Stimulated activated CD8-positive, alpha-beta memory T cell treated with anti-CD3 and anti-CD28 coated beads, Interleukin-2, amount 100 ng/mL, for 1 hour (primary cell): ENCODE measurements at regions not wholly inside any gene's neighbourhood (a gene's known extent, or its start where the extent isn't known, plus 50 kb on each side); places are given as distances from the start of the nearest gene placed in this dataset.

Source experiments
- DNase-seq, 2 donors: peaks; one replicate each; pipeline ENCODE4 v3.0.0-alpha.2; 2020; ENCODE audit warnings: low read depth in 2 of 2

DNA sequence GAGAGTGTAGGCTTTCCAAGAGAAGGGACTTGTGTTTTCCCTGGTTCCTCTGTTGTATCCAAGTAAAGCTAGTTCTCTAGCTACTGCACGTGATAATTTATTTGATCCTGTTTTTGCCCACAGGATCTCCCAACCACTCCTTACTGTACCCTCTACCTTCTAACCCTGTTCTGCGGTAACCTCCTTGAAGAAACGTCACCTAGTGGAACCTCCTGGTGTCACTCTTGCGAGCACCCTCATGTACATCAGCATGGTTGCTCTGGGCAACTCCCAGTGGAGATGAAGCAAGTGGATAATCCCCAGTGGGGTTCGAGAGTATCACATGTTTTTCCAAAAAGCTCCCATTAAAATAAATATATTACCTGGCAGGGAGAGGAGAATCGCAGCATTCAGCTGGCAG lies 108.9 kb upstream of the CLMP start:
- DNase-seq = no peak

DNA sequence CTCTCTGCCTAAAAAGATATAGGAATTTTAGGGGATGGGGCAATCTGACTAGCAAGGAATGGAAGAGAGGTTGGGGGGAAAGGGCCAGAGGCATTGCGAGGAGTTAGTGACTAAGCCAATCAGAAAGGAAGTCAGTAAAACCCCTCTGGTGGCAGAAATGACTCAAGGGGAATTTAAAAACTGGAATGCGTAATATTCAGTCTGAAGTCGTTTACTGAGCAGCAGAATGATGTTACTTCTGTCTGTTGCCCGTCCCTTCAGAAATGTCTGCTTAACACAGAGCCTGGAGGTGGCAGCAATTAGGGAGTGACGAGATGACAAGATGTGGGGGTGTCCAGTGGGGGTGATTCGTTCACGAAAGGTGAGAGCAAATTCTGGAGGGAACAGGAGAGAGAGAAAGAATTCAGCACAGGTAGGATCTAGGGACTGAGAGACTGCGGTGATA lies 107.7 kb upstream of the CLMP start:
- DNase-seq = no peak

DNA sequence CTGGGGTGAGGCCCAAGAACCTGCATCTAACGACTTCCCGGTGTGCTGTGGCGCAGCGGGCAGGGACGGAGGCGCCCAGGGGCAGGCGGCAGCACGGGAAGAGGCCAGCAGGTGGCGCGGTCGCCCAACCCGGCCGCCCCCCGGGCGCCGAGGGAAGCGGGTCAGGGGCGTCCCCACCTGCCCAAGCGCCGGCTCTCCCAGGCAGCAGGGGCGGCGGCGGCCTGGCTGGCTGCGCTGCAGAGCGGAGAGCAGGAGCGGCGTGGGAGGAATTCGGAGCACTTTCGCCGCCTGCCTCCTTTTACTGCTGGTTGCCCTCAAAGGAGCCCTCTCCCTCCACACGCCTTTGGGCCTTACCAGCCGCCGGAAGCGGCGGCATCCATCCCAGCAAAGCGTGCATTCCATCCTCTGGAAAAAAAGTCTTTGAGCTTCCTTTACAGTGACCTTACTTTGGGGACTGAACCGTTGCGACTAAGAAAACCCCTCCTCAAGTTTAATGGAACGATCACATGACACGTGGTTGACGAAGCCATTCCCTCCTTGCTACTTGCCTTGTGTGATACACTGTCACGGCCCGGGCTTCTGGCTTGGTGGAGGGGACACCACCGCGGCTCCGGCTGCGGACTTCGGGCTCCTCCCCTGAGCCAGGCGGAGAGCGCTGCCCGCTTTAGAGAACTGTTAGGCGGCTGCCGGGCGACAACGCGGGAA lies 106.8 kb upstream of the CLMP start:
- peak; percentile 23 to 35 for DNase-seq

DNA sequence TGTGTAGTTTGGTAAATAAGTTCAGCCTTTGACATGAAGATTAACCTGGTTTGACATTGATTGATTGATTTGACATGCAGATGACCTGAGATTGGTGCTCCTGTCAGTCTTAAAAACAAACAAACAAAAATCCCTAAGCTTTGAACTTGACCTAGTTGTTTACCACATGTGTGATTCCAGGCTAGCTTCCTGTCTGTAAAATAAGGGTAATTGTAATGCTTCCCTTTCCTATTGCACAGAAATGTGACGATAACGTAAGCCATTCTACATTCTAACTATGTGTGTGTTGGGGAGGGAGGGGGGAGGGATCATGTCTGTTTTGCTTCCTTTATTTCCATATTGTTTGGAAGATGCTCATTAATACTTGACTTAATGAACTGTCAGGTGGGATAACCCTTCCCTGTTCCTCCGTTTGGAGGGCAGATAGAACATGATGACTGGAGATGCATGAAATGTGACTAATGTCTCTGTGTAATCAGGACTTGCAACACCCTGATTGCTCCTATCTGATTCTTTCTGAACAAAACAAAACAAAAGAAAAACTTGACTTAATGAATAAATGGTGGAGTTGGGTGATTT lies 106.1 kb upstream of the CLMP start:
- no peak for DNase-seq

DNA sequence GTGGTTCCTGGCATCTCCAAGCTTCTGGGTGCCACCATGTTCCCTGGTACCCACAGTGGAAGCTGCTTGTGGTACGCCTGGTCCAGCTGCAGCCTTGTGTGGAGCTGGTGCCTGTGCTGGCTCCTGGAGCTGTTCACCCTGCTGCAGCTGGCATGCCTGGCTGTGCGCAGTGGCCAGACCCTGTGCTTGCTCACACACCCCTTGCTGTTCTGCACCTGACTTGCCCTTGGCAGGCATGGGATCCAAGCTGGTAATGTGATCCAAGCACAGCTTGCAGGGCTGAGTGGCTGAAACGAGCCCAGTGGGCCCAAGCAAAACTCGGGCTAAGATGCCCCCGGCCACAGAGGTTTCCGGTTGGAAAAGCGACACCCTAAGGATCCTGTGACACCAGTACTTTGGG lies 104.7 kb upstream of the CLMP start:
- DNase-seq = no peak

DNA sequence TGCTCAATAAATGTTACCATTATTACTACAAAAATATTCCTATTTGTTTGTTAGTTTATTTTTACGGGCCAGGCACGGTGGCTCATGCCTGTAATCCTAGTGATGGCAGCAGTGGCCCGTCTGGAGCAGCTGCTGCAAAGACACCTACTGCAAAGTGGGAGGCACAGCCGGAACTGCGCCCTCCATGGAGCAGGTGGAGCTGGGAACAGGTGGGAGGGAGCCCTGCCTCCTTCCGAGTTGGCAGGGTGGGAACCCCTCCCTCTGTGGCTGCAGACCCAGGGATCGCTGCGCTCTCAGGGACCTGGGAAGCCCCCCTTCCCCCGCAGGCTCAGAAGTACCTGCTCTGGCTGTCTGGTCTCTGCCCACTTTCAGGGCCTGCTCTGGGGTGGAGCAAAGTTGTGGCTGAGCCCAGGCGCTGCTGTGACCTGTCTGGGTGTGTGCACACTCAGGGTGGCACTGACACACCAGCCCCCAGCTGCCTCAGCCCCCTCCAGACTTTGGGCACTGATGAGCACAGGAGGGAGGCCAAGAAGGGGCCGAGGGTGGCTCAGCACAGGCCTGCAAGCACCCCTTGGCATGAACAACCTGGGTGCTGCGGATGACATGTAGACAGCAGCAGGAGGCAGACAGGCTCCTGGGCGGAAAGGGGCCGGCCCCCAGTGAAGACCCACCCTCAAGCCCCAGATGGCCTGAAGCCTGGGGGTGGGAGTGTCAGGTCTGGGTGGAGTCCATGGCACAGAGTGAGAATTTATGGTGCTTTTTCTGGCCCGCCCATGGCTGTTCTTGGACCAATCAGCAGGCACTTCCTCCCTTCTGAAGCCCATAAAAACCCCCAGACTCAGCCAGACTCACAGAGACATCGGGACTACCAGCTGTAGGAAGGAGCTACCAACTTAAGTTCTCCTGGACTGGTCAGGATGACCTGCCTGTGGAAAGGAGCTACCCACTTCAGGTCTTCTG lies 103.7 kb upstream of the CLMP start:
- no peak for DNase-seq

DNA sequence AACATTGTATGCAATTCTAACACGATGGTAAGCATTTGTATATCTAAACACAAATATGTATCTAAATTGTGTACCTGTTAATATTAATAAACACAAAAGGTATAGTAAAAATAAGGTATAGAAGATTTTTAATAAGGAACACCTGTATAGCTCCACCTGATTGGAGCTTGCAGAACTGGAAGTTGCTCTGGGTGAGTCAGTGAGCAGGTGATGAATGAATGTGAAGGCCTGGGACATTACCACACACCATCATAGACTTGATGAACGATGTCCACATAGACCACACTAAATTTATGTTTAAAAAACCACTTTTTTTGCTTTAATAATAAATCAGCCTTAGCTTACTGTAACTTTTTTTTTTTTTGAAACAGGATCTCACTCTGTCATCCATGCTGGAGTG lies 97.6 kb upstream of the CLMP start:
- no peak for DNase-seq

DNA sequence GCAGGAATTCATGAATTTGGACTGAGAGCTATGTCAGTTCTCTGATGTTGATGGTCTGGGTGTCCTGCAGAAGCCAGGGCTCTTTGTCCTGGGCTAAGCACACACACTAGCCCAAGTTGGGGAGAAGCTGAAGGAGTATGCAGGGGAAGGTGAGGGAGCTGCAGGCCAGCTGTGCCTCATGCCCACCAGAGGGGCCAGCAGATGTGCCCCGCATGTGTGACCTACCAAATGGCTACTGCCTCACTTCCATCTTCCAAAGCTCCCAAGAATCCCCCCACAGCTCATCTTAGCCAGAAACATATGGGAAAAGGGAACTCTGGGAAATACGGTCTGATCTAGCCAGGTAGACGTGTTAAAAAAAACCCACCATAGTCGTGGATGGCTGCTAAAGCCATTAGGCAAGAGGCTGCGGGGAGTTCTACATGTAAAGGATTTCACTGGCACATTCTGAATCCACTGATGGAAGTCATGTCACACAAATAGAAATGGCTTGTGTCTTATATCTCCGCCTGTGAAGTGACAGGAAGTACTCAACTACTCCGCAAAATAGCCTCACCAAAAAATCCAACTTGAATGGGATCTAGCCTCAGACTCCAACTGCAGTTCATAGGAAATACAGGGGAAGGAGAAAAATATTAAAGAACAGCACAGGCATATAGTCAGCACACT lies 96.3 kb upstream of the CLMP start:
- no peak for DNase-seq

DNA sequence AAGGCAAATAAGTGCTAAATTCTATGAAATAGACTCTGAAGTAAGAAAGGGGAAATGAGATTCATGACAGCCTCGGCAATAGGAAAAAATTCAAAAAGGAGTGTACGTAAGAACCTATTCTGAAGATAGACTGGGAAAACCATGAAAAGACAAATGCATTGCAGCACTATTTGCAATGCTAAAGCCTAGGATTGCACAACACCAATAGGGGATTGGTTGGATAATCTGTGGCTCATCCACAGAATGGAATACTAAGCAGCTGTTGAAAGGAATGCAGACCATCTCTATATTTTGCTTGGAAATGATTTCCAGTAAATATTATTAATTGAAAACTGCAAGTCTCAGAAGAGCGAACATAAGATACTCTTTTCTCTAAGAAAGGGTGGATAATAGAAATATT lies 91.7 kb upstream of the CLMP start:
- no peak for DNase-seq

DNA sequence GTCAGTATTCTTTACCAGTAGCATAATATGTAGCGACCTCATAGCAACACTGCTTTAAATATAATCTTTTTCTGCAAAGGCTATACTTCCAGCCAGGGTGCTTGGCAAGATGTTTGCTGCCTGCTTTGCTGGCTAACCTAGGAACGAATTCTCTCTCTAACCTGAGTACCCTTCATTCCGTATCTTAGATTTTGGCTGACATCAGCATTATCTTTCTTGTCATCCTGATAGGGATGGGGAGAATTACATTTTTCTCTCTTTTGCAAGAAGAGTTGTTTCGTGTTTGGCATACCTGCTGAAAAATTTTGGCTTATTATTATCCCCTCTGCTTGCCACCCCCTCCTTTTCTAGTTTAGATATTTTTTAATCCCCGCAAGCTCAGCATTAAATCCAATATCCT lies 91.2 kb upstream of the CLMP start:
- DNase-seq = no peak

DNA sequence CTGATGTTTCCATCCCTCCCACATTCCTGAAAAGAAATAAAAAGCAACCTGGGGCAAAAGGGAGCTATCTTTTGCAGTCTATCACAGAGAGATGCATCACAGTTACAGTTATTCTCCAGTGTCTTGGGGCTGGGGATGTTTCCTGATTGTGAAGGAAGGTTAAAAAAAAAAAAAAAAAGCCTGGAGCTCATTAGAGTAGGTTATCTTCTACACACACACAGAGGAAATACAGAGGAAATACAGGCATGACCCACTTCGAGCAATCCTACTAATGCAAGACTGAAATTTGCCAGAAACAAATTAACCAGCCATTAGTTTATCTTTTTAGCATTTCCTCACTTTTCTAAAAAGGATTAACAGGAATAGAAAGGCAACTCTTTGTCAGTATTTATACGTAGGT lies 89.4 kb upstream of the CLMP start:
- no peak for DNase-seq

DNA sequence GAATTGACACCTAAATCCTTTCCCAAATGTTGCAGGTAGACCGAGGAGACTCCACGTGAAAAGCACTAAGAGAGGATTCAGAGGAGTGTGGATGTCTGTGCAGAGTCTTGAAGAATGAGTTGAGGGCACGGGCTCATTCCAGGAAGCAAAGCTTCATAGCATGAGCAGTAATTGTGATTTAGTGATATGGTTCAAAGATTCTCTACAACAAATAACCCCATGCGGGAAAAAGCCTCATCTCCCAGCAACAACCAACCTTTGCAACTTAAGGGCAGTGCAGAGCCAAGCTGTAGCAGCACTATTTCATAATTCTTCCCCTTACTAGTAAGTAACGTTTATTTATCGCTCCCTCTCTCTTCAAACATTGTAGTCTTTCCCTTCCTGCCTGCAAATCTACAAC lies 87.5 kb upstream of the CLMP start:
- DNase-seq = no peak

DNA sequence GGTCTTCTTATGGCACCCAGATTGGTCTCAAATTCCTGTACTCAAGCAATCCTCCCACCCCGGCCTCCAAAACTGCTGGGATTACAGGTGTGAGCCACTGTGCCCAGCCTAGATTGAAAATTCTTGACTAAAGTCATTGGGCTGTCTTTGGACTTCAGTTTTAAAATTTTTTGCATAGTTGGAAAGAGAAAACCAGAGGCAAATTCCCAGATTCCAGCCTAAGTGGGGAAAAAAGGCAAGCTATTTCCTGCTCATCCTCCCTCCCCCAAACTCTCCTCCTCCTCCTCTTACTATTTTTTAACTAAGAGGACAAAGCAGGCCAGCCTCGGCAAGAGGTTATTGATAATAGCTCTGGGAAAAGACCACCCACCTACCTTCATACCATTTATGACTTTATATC lies 78.6 kb upstream of the CLMP start:
- DNase-seq = no peak

DNA sequence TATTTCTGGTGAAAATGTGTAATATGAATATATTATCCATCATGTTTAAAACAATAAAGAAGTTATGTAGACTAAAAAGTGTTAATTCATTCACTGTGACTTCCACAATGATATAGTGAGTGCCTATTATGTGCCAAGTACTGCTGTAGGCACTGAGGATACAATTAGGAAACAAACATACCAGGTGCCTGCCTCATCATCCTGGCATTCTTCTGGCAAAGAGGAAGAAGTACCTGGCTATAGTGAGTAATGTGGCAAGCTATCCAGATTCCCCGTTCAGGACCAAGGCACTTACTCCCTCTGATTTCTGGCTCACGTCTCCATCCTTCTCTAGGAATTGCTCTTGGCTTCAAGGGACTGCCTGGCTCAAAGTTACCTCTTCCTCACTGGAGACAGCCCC lies 77.5 kb upstream of the CLMP start:
- no peak for DNase-seq

DNA sequence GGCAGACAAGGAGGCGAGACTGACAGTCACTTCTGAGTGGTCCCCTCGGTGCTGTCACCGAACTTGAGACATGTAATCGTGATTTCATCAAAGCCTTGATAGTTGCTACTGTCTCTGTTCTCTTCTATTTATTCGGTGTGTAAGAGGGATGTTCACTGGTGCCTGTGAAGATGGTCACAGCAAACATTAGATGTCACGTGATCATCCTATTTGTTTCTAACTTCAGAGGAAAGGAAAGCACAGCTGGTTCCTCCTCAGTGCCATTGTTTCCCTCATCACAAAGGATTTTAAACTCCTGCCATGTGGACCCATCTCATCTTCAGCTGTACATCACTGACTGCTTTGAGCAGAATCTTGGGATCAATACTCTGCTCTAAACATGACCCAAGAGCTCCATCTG lies 73.1 kb upstream of the CLMP start:
- DNase-seq = no peak

DNA sequence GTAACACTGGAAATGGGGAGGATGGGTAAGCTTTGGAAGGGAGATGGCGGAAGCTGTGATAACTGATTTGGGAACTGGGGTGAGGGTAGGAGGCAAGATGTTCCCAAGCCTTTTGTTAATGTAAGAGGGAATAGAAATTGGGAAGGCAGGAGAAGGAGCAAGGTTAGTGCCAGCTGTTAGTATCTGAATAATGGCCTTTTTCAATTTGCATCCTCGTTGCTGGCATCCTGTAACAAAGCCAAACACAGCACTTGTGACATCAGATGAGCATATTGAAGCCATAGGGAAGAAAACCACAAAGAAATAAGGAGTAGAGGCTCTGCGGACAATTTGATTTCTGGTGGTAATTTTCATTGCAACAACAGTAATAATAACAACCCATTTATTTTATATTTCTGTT lies 70.9 kb upstream of the CLMP start:
- no peak for DNase-seq

DNA sequence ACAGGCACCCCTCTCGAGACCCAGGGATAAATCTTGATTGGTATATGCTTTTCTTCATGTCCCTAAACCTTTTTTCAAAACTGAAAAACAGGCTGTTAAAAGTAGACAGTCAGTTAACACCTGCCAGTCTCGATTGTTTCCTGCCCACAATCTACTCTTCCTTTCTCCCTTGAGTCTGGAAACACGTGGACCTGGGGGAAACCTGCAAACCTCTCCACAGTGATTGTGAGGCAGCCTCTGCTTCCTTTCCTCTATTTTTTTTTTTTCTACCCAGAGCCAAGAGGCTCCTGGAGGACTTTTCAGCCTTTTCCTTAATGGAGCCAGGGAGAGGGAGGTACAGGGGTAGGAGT lies 69.4 kb upstream of the CLMP start:
- DNase-seq = no peak

DNA sequence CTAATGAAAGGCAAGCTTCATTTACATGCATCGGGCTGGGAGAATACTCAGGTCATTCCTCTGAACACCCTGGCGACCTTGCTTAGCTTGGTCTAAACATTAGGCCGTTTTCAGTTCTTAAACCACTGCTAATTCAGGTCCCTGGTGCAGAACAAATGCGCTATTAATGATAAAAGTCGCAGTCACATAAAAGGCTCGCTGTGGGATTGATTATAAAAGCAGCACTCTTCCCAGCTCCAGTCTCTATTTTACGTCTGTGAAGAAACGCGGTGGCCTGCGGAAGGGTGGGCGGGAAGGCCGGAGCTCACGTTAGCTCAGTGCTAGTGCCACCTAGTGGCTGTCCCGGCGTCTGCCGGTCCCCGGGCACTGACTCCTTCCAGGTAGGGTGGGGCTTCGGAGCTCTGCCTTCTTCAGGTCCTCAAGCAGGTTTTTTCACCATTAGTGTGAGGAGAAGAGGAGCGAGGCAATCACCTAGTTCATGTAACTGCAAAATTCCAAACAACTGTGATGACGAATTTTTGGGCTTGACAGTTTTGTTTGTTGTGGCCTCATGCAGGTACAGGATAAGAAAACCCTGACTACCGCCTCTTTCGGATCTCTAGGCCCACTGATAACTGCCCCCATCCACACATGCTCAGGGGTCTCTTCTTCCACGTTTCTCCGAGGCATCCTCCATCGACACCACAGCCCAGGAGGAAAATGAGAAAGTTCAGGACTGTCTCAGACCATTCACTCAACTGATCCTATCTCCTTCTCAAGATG lies 66.5 kb upstream of the CLMP start:
- peak; percentile 26 to 40 for DNase-seq

DNA sequence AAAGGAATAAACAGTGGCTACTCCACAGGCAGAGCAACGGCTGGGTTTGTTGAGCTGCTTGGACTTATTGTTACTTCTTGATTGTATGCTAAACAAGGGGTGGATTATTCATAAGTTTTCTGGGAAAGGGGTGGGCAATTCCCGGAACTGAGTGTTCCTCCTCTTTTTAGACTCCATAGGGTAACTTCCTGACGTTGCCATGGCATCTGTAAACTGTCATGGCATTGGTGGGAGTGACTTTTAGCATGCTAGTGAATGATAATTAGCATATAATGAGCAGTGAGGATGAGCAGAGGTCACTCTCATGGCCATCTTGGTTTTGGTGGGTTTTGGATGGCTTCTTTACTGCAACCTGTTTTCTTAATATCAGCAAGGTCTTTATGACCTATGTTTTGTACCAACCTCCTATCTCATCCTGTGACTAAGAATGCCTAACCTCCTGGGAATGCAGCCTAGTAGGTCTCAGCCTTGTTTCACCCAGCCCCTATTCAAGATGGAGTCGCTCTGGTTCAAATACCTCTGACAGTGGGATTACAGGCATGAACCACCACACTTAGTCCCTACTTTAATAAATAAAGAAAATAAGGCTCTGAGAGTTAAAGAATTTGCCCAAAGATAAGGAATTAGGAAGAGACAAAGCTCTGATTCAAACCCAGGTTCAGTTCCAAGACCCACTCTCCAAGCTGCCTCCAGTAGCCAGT lies 65.6 kb upstream of the CLMP start:
- DNase-seq = no peak

DNA sequence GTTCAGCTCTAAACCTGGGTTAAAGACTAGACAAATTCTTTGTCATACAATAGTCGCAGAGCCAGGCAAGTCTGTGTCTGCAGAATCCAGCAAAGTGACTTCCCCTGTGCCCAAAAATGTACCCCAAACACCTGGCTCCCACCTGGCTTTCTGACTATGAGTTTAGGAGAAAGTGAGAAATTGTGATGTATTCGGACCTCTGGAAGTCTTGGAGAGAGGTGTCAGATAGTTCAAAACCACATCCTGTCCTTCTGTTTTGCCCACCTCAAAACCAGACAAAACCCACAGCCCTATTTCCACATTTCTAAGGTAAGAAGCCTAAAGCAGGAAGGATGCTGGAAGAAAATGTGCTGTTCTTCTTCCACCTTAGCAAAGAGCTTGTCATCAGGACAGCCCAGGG lies 63.8 kb upstream of the CLMP start:
- DNase-seq = no peak

DNA sequence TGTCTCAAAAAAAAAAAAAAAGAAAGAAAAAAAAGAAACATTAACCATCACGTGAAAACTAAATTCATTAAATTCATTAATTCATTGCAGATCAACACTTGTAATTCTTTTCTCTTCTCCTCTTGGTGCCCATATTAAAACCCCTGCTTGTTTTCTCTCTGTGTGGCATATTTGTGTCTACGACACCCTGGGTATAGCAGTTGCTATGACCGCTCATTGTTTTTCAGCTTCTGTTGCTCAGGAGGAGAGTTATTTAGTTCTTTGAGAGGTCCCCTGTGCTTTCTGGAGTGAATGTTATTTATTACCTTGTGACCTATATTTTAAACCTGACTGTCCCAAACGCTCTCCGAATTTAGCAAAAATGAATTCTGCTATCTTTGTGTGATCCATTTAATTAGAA lies 62.3 kb upstream of the CLMP start:
- DNase-seq = no peak
